ENCODE measurements at regions not wholly inside any gene's neighbourhood (a gene's known extent, or its start where the extent isn't known, plus 50 kb on each side); places are given as distances from the start of the nearest gene placed in this dataset.

DNA sequence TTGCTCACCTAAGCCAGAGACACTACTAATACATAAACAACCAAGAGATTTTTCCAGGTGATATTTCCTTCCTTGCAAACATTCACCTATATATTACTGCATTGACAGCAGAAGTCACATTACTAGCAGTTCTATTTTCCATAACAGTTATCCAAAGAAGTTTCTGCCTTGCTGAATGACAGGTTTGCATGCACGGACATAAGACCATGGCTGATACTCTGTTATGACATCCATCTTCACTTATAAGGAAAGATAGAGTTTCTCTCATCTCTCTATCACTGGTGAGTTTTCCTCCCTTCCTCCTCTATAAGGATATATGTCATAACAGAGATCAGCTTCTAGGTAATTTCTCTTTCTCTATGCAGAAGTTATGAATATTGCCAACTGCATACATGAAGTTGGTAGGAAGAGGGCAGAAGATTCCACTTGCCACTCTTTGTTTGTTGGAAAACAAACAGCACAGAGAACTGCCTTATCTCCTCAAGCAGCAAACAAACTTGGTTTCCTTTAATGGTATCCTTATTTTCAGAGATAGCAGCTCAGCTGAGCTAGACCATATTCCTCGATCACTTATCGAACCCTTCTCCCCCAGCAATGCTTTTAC is 557.0 kb downstream of the VRK1 start:
- TF ChIP-seq, protein P1, sequence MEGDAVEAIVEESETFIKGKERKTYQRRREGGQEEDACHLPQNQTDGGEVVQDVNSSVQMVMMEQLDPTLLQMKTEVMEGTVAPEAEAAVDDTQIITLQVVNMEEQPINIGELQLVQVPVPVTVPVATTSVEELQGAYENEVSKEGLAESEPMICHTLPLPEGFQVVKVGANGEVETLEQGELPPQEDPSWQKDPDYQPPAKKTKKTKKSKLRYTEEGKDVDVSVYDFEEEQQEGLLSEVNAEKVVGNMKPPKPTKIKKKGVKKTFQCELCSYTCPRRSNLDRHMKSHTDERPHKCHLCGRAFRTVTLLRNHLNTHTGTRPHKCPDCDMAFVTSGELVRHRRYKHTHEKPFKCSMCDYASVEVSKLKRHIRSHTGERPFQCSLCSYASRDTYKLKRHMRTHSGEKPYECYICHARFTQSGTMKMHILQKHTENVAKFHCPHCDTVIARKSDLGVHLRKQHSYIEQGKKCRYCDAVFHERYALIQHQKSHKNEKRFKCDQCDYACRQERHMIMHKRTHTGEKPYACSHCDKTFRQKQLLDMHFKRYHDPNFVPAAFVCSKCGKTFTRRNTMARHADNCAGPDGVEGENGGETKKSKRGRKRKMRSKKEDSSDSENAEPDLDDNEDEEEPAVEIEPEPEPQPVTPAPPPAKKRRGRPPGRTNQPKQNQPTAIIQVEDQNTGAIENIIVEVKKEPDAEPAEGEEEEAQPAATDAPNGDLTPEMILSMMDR (IDR thresholded peaks at IDR 0.05; ENCODE audit: low read depth, low read length): no peak
- TF ChIP-seq POLR2A (IDR thresholded peaks at IDR 0.05; ENCODE audit: extremely low read depth, insufficient read length): no peak
- TF ChIP-seq MYC (IDR thresholded peaks at IDR 0.05; ENCODE audit: low read depth, low read length): no peak
- TF ChIP-seq, protein P2, sequence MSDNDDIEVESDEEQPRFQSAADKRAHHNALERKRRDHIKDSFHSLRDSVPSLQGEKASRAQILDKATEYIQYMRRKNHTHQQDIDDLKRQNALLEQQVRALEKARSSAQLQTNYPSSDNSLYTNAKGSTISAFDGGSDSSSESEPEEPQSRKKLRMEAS (IDR thresholded peaks at IDR 0.05; ENCODE audit: low read depth, low read length): no peak

Measured in NB4 (cell line).